Esophagus squamous epithelium (tissue), 5 donors: ENCODE measurements at regions not wholly inside any gene's neighbourhood (a gene's known extent, or its start where the extent isn't known, plus 50 kb on each side); places are given as distances from the start of the nearest gene placed in this dataset.
A peak's percentile ranks its signal among the peaks of the same experiment; 100 is the strongest.

Source experiments
- DNase-seq: peaks from one replicate; lab custom pipeline; 2025; lab: John Stamatoyannopoulos, UW
- H3K27ac ChIP-seq, 4 donors: fragments of 200-600 bp; sonication (generic); one replicate each; pipeline ENCODE4 v1.5.1; 2016 to 2019; ENCODE audit warnings: mild to moderate bottlenecking in 1 of 4
- H3K27me3 ChIP-seq, 4 donors: fragments of 200-600 bp; sonication (generic); 1 replicate in 3 of 4; 2 replicates in 1 of 4; pipeline versions ENCODE4 v1.5.1 to v1.6.0; 2017 to 2021; ENCODE audit warnings: antibody characterized with exemption in 1 of 4
- H3K36me3 ChIP-seq, 3 donors: fragments of 200-600 bp; sonication (generic); one replicate each; pipeline ENCODE4 v1.5.1; 2016 to 2019
- H3K4me1 ChIP-seq, 3 donors: fragments of 200-600 bp; sonication (generic); one replicate each; pipeline ENCODE4 v1.5.1; 2017 to 2019
- H3K4me3 ChIP-seq, 4 donors: fragments of 200-600 bp; sonication (generic); 1 replicate in 3 of 4; 2 replicates in 1 of 4; pipeline ENCODE4 v1.5.1; 2016 to 2019; ENCODE audit warnings: mild to moderate bottlenecking in 2 of 4, moderate library complexity in 1 of 4
- H3K9me3 ChIP-seq, 3 donors: fragments of 200-600 bp; sonication (generic); one replicate each; pipeline ENCODE4 v1.5.1; 2016 to 2019
- POLR2A ChIP-seq, 4 donors: fragments of 450-650 bp; IDR thresholded peaks; one replicate each; pipeline ENCODE4 v1.6.1; 2017; ENCODE audit warnings: antibody characterized with exemption in 4 of 4, mild to moderate bottlenecking in 4 of 4, moderate library complexity in 3 of 4
- WGBS, 2 donors: methylation state at CpG; one replicate each; pipeline ENCODE4 v1.1.5; 2018; 5-methylcytosine and 5-hydroxymethylcytosine counted together
- intact Hi-C: fragments of 100-400 bp; cut with DNase I; formaldehyde crosslinking; loops from one replicate; pipeline ENCODE4 v1.15.0; 2022
- TF ChIP-seq, protein P1 (sequence below), 6 experiments: fragments of 450-650 bp in 4 of 6; fragments of 200-600 bp in 2 of 6; sonication (generic) in 2 of 6; IDR thresholded peaks; one replicate each; pipeline ENCODE4 v1.5.1; 2016 to 2019; ENCODE audit warnings: antibody characterized with exemption in 6 of 6, mild to moderate bottlenecking in 4 of 6, moderate library complexity in 4 of 6
- donor health status: DM: yes; HTN: yes; CAD: no.

DNA sequence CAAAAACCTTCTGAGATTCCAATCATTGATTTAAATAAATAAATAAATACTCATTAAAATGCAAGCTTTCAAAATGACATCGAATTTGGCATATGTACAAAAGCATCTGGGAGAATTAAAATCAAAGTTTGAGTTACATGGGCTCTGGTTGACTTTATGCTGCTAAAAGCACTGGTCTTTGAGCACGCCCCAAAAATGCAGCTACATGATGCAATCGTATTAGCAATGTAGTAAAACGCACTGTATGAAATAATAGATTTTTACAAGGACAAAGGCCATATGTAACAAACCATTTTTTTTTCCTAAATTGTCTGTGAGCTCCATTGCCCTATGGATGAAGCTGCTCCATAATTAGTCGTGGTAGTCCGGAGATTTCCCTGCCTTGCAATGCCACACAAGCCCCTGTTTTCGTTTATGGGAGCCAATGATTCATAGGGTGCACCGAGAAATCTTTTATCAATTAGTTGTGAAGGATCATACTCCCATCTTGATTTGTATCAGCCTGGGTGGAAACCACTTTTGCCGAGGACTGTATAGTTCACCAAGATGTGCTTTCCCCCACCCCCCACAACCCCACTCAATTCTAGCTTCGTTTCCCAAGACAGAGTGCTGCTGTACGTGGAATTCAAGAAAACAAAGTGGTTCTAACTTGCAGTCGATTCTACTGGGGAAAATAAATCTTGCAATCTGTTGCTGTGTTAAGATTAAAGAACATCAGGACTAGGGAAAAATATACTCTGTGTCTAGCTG lies 268.4 kb downstream of the IRS1 start:
- Histone ChIP-seq H3K4me1 (peaks cover 0 to under 1% (median 0%) of the 10 kb centered on the region in 3 donors), H3K36me3 (no peaks in the 10 kb centered on the region), H3K4me3 (no peak overlapping the region), H3K9me3 (no peaks in the 10 kb centered on the region), H3K27me3 (no peaks in the 10 kb centered on the region), H3K27ac (no peak overlapping the region)
- TF ChIP-seq, protein P1, sequence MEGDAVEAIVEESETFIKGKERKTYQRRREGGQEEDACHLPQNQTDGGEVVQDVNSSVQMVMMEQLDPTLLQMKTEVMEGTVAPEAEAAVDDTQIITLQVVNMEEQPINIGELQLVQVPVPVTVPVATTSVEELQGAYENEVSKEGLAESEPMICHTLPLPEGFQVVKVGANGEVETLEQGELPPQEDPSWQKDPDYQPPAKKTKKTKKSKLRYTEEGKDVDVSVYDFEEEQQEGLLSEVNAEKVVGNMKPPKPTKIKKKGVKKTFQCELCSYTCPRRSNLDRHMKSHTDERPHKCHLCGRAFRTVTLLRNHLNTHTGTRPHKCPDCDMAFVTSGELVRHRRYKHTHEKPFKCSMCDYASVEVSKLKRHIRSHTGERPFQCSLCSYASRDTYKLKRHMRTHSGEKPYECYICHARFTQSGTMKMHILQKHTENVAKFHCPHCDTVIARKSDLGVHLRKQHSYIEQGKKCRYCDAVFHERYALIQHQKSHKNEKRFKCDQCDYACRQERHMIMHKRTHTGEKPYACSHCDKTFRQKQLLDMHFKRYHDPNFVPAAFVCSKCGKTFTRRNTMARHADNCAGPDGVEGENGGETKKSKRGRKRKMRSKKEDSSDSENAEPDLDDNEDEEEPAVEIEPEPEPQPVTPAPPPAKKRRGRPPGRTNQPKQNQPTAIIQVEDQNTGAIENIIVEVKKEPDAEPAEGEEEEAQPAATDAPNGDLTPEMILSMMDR (IDR thresholded peaks at IDR 0.05), result no peak
- no peak for TF ChIP-seq POLR2A (IDR thresholded peaks at IDR 0.05)
- no peak for DNase-seq
- intact Hi-C loops, result no loop called here
- WGBS, 2 donors, result 79 to 84% methylated on average over 12 of the region's 12 CpGs

DNA sequence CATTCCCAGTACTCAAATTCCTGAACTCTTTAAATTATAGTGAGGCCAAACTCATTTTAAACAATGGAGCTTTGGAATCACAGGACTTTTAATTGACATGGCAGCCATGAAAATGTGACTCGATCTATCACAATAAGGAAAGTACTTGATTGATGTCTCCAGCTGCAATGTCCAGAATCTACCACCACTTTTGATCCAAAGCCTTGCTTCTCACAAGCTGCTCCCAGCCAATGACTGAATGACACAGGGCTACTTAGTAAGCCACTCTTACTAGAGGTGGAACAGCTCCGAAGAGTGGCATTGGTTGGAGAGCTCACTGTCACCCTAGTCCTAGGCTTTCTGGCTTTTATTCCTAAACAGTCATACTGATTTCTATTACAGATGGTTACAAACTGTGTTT lies 270.1 kb downstream of the IRS1 start:
- no peak overlapping the region for H3K27ac ChIP-seq
- intact Hi-C loops, result no loop called here
- TF ChIP-seq, protein P1 (IDR thresholded peaks at IDR 0.05), result no peak
- no peak for TF ChIP-seq POLR2A (IDR thresholded peaks at IDR 0.05)
- no peaks in the 10 kb centered on the region for H3K27me3 ChIP-seq
- H3K9me3 ChIP-seq, result no peaks in the 10 kb centered on the region
- H3K4me1 ChIP-seq, result peaks cover 0 to 4% (median 0%) of the 10 kb centered on the region in 3 donors
- 77 to 95% methylated on average over 2 of the region's 2 CpGs for WGBS, 2 donors
- no peaks in the 10 kb centered on the region for H3K36me3 ChIP-seq
- DNase-seq, result no peak
- no peak overlapping the region for H3K4me3 ChIP-seq

- Histone ChIP-seq H3K9me3 (no peaks in the 10 kb centered on the region), H3K27me3 (no peaks in the 10 kb centered on the region), H3K4me1 (peaks cover 0 to 4% (median 0%) of the 10 kb centered on the region in 3 donors), H3K27ac (peak overlapping the region in 2 of 4 donors; percentile 13 to 18), H3K4me3 (no peak overlapping the region), H3K36me3 (no peaks in the 10 kb centered on the region)
- WGBS, 2 donors, result 37 to 44% methylated on average over 3 of the region's 3 CpGs
- TF ChIP-seq, protein P1 (IDR thresholded peaks at IDR 0.05), result no peak
- no peak for TF ChIP-seq POLR2A (IDR thresholded peaks at IDR 0.05)
- intact Hi-C loops, result no loop called here
- DNase-seq, result no peak
Observed at GRCh38 chr2:226526716-226527115, 272.9 kb downstream of the IRS1 start.

DNA sequence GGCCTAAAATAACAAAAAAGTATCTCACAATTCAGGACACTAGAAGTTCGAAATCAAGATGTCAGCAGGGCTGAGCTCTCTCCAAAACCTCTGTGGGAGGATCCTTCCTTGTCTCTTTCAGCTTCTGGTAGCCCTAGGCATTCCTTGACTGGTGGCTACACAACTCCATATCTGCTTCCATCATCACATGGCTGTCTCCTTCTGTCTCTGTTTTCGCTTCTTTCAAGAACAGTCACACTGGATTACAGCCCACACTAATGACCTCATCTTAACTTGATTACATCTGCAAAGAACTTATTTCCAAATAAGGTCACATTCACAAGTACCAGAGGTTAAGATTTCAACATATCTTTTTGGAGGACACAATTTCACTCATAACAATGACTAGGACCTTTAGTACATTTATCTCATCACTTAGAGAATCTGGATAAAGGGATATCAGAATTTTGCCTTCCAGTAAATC lies 275.2 kb downstream of the IRS1 start:
- Histone ChIP-seq H3K27me3 (no peaks in the 10 kb centered on the region), H3K4me1 (peaks cover 0 to 4% (median 0%) of the 10 kb centered on the region in 3 donors), H3K9me3 (no peaks in the 10 kb centered on the region), H3K4me3 (no peak overlapping the region), H3K27ac (peak overlapping the region; percentile 11 to 83 (median 42)), H3K36me3 (no peaks in the 10 kb centered on the region)
- no peak for DNase-seq
- TF ChIP-seq, protein P1 (IDR thresholded peaks at IDR 0.05), result no peak
- TF ChIP-seq POLR2A (IDR thresholded peaks at IDR 0.05), result no peak
- WGBS, 2 donors, result 74 to 75% methylated on average over 2 of the region's 2 CpGs
- intact Hi-C loops, result no loop called here

DNA sequence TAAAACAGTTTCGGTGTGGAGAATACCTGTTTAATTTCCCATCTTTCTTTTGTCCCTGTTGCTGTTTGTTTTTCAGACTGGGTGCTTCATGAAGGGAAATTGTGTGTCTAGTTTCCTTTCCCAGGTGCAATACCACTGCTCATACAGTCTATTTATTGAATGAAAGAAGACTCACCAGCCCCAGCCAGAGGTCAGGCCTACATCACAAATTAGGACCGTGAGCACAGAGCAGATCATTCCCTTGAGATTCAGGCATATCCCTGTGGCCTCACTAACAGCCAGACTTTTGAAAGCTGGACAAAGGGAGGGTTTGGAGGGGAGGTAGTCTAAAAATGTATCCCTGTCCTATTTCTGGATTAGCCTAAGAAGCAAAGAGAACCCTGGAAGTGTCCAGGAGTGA lies 278.9 kb downstream of the IRS1 start:
- H3K4me1 ChIP-seq, result no peaks in the 10 kb centered on the region

More for the DNA sequence above, 278.9 kb downstream of the IRS1 start:
- Histone ChIP-seq H3K4me3 (no peak overlapping the region), H3K9me3 (no peaks in the 10 kb centered on the region), H3K27ac (no peak overlapping the region), H3K27me3 (no peaks in the 10 kb centered on the region), H3K36me3 (no peaks in the 10 kb centered on the region)
- intact Hi-C loops, result no loop called here
- DNase-seq, result no peak
- TF ChIP-seq POLR2A (IDR thresholded peaks at IDR 0.05), result no peak
- TF ChIP-seq, protein P1 (IDR thresholded peaks at IDR 0.05), result no peak
- 82 to 89% methylated on average over 2 of the region's 2 CpGs for WGBS, 2 donors
